HG02852 (cell line): ENCODE measurements at regions not wholly inside any gene's neighbourhood (a gene's known extent, or its start where the extent isn't known, plus 50 kb on each side); places are given as distances from the start of the nearest gene placed in this dataset.

Experiments used
- ATAC-seq: cut with Tn5 transposase; IDR thresholded peaks from one replicate; pipeline ENCODE4 v1.9.1; 2021; ENCODE audit warnings: mild to moderate bottlenecking, moderate library complexity; ENCODE audit not compliant: unreplicated experiment

- ATAC-seq: no peak
These were observed 519.3 kb upstream of the CADM2 start for GRCh38 chr3:84439476-84439875.

GRCh38 chr3:84440291-84440690 lies 518.5 kb upstream of the CADM2 start:
- no peak for ATAC-seq

GRCh38 chr3:84442533-84442932 lies 516.3 kb upstream of the CADM2 start:
- no peak for ATAC-seq

- ATAC-seq: no peak
These were observed 513.9 kb upstream of the CADM2 start for GRCh38 chr3:84444726-84445521.

GRCh38 chr3:84487296-84487695 lies 471.5 kb upstream of the CADM2 start:
- ATAC-seq: no peak

- no peak for ATAC-seq
These were observed 454.0 kb upstream of the CADM2 start for GRCh38 chr3:84504761-84505160.

GRCh38 chr3:84510007-84510406 lies 448.8 kb upstream of the CADM2 start:
- ATAC-seq: no peak

GRCh38 chr3:84522893-84523292 lies 435.9 kb upstream of the CADM2 start:
- ATAC-seq: no peak

GRCh38 chr3:84536916-84537315 lies 421.9 kb upstream of the CADM2 start:
- no peak for ATAC-seq

- ATAC-seq: no peak
These were observed 420.2 kb upstream of the CADM2 start for GRCh38 chr3:84538597-84538996.

GRCh38 chr3:84547207-84547606 lies 411.6 kb upstream of the CADM2 start:
- ATAC-seq: no peak

GRCh38 chr3:84547971-84548970 lies 410.5 kb upstream of the CADM2 start:
- peak; percentile 97 for ATAC-seq

GRCh38 chr3:84555629-84556028 lies 403.2 kb upstream of the CADM2 start:
- ATAC-seq: no peak

- ATAC-seq: no peak
These were observed 392.5 kb upstream of the CADM2 start for GRCh38 chr3:84566256-84566655.

GRCh38 chr3:84567796-84568195 lies 391.0 kb upstream of the CADM2 start:
- ATAC-seq: no peak

GRCh38 chr3:84573962-84574361 lies 384.8 kb upstream of the CADM2 start:
- no peak for ATAC-seq

GRCh38 chr3:84586427-84586826 lies 372.4 kb upstream of the CADM2 start:
- ATAC-seq: no peak

- ATAC-seq: no peak
These were observed 358.0 kb upstream of the CADM2 start for GRCh38 chr3:84600703-84601225.

- ATAC-seq: no peak
These were observed 357.5 kb upstream of the CADM2 start for GRCh38 chr3:84601303-84601702.

- ATAC-seq: no peak
These were observed 337.0 kb upstream of the CADM2 start for GRCh38 chr3:84621823-84622222.

GRCh38 chr3:84634668-84635067 lies 324.1 kb upstream of the CADM2 start:
- ATAC-seq: no peak

GRCh38 chr3:84637272-84637671 lies 321.5 kb upstream of the CADM2 start:
- ATAC-seq: no peak
